ENCODE measurements at regions not wholly inside any gene's neighbourhood (a gene's known extent, or its start where the extent isn't known, plus 50 kb on each side); places are given as distances from the start of the nearest gene placed in this dataset.
"Not testable (repeated sequence)": the region's sequence is repeated elsewhere in the genome, so short reads cannot be mapped to it uniquely, and the experiment has no call there.

- no peak for DNase-seq
Measured at GRCh38 chr4:177957596-177958360, 515.5 kb upstream of the AGA start.

- no peak for DNase-seq
Measured at GRCh38 chr4:177960566-177960965, 518.3 kb upstream of the AGA start.

- DNase-seq, result no peak
Measured at GRCh38 chr4:177961761-177962380, 519.6 kb upstream of the AGA start.

GRCh38 chr4:177964061-177964460 lies 521.8 kb upstream of the AGA start:
- DNase-seq, result peak; percentile 4

GRCh38 chr4:177964693-177965168 lies 522.5 kb upstream of the AGA start:
- DNase-seq, result no peak

- DNase-seq, result no peak
Measured at GRCh38 chr4:177967328-177967727, 525.1 kb upstream of the AGA start.

- no peak for DNase-seq
Measured at GRCh38 chr4:177968817-177969442, 526.7 kb upstream of the AGA start.

- DNase-seq, result no peak
Measured at GRCh38 chr4:177974461-177974860, 532.2 kb upstream of the AGA start.

GRCh38 chr4:177975315-177975987 lies 533.2 kb upstream of the AGA start:
- DNase-seq, result no peak

- no peak for DNase-seq
Measured at GRCh38 chr4:177986236-177986635, 544.0 kb upstream of the AGA start.

- DNase-seq, result no peak
Measured at GRCh38 chr4:177987896-177988295, 545.7 kb upstream of the AGA start.

- DNase-seq, result no peak
Measured at GRCh38 chr4:177989503-177990201, 547.4 kb upstream of the AGA start.

- no peak for DNase-seq
Measured at GRCh38 chr4:178003098-178003657, 560.9 kb upstream of the AGA start.

GRCh38 chr4:178010596-178010995 lies 568.4 kb upstream of the AGA start:
- DNase-seq, result no peak

GRCh38 chr4:178015046-178015445 lies 572.8 kb upstream of the AGA start:
- not testable (repeated sequence) for DNase-seq

- no peak for DNase-seq
Measured at GRCh38 chr4:178026999-178027398, 584.8 kb upstream of the AGA start.

GRCh38 chr4:178027796-178028195 lies 585.6 kb upstream of the AGA start:
- DNase-seq, result no peak

- DNase-seq, result no peak
Measured at GRCh38 chr4:178028481-178028880, 586.2 kb upstream of the AGA start.

- DNase-seq, result no peak
Measured at GRCh38 chr4:178037459-178038214, 595.4 kb upstream of the AGA start.

GRCh38 chr4:178056996-178057395 lies 614.8 kb upstream of the AGA start:
- no peak for DNase-seq

GRCh38 chr4:178063568-178063967 lies 621.3 kb upstream of the AGA start:
- no peak for DNase-seq

All from amniotic stem cell (primary cell).